ENCODE measurements at regions not wholly inside any gene's neighbourhood (a gene's known extent, or its start where the extent isn't known, plus 50 kb on each side); places are given as distances from the start of the nearest gene placed in this dataset.
"Not testable (repeated sequence)": the region's sequence is repeated elsewhere in the genome, so short reads cannot be mapped to it uniquely, and the experiment has no call there.

DNA sequence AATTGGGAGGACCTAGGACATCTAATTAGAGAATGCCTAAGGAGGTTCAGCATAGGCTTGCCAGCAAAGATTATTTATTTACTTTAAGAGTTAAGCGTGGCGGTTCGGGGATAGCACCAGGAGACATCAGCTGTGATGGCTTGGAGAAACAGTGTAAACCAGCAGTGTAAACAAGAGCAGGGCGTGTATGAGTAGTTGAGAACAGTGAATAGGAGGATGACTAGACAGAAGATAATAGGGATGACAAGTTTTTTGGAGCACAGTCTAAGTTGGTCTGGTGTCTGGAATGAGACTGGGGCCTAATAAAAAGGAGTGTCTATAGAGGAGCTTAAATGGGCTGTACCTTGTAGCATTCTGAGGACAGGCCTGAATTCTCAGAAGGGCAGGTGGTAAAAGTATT is 338.4 kb upstream of the HTR1E start:
- not testable (repeated sequence) for H3K27ac Mint-ChIP-seq

DNA sequence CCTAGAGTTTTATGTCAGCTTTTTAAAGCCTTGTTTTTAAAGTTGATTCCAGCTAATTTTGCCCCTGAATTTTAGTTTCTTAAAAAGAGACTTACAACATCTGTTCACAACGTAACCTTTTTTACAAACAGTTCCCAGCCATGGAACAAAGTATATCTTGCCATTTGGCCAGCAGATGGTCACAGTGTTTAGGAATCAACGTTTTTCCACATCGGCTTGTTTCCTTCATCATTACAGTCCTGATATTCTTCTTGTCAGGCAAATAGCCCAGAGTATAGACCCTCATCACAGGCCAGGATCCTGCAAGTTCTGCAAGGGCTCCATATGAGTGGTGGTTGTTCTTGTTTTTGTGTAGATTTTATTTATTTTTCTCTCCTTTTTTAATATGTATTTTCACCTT is 341.7 kb upstream of the HTR1E start:
- Mint-ChIP-seq H3K9me3 (peaks cover 6% of the 10 kb centered on the region), H3K4me1 (no peaks in the 10 kb centered on the region), H3K27ac (no peak overlapping the region), H3K36me3 (no peaks in the 10 kb centered on the region), H3K4me3 (no peak overlapping the region), H3K27me3 (no peaks in the 10 kb centered on the region)

More for the DNA sequence above, 338.4 kb upstream of the HTR1E start:
- H3K9me3 Mint-ChIP-seq, H3K27me3 Mint-ChIP-seq, H3K36me3 Mint-ChIP-seq, H3K4me1 Mint-ChIP-seq, H3K4me3 Mint-ChIP-seq: not testable (repeated sequence)

DNA sequence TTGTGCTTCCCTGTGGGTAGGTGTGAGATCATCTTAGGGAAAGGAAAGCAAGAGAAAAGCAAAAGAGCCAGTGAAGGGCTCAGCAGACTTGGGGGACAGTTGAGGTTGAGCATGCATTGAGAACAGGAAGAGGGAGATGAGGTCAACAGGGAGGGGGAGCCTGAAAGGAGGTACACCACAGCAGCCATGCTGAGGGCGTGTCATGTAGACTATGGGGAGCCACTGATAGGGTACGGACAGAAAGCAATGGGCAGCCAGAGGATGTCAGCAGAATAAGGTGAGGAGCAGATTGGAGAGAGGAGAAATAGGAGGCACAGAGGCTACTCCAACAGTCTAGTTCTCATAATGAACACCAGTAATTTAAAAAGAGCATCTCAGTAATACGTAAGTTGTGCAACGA is 351.1 kb upstream of the HTR1E start:
- no peaks in the 10 kb centered on the region for H3K4me1 Mint-ChIP-seq
- H3K27ac Mint-ChIP-seq: no peak overlapping the region
- H3K9me3 Mint-ChIP-seq: peaks cover 8% of the 10 kb centered on the region
- no peaks in the 10 kb centered on the region for H3K36me3 Mint-ChIP-seq
- no peak overlapping the region for H3K4me3 Mint-ChIP-seq
- H3K27me3 Mint-ChIP-seq: no peaks in the 10 kb centered on the region

DNA sequence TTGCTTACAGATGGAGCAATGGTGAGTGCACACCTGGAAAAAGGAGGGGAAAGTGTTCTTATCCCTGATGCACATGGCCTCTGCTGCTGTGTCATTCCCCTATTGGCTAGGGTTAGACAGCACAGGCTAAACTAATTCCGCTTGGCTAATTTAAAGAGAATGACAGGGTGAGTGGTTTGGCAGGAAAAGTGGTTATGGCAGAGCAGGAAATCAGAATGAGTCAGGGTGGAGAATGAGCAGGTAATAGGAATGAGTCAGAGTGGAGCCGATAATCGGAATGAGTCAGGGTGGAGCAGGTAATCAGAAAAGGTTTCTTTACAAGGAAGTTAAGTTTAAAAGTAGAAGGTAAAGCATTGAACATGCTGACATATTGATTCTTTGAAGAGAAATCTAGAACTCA is 355.5 kb upstream of the HTR1E start:
- no peaks in the 10 kb centered on the region for H3K27me3 Mint-ChIP-seq
- H3K9me3 Mint-ChIP-seq: peaks cover 29% of the 10 kb centered on the region
- H3K4me1 Mint-ChIP-seq: no peaks in the 10 kb centered on the region
- H3K36me3 Mint-ChIP-seq: no peaks in the 10 kb centered on the region
- no peak overlapping the region for H3K4me3 Mint-ChIP-seq
- H3K27ac Mint-ChIP-seq: no peak overlapping the region

DNA sequence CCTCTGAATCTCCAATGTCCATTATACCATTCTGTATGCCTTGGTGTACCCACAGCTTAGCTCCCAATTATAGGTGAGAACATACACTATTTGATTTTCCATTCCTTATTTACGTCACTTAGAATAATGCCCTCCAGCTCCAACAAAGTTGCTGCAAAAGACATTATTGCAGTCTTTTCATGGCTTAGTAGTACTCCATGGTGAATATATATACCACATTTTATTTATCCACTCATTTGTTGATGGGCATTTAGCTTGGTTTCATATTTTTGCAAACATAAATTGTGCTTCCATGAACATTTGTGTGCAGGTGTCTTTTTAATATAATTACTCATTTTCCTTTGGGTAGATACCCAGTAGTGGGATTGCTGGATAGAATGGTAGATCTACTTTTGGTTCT is 374.1 kb upstream of the HTR1E start:
- no peak overlapping the region for H3K4me3 Mint-ChIP-seq
- no peak overlapping the region for H3K27ac Mint-ChIP-seq
- no peaks in the 10 kb centered on the region for H3K27me3 Mint-ChIP-seq
- H3K36me3 Mint-ChIP-seq: no peaks in the 10 kb centered on the region
- H3K9me3 Mint-ChIP-seq: peaks cover 14% of the 10 kb centered on the region
- no peaks in the 10 kb centered on the region for H3K4me1 Mint-ChIP-seq

DNA sequence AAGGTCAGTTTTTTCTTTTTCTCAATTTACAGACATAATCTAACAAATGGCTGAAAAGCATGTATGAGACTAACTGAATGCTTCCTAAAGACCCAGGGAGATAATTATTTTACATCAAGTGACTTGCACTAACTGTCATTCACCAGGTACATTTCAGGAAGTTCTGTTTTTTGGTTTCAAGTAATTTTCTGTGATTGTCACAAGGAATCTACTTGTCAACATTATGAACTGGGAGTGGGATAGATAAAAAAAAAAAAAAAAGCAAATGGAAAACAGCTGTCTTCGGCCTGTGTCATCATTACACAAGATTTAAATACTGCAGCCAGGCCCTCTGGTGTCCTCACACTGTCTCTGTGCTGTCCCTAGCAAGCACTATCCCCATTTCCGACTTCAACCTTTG is 379.0 kb upstream of the HTR1E start:
- Mint-ChIP-seq H3K27ac (no peak overlapping the region), H3K27me3 (no peaks in the 10 kb centered on the region), H3K36me3 (no peaks in the 10 kb centered on the region), H3K4me1 (no peaks in the 10 kb centered on the region), H3K9me3 (peaks cover under 1% of the 10 kb centered on the region), H3K4me3 (no peak overlapping the region)

DNA sequence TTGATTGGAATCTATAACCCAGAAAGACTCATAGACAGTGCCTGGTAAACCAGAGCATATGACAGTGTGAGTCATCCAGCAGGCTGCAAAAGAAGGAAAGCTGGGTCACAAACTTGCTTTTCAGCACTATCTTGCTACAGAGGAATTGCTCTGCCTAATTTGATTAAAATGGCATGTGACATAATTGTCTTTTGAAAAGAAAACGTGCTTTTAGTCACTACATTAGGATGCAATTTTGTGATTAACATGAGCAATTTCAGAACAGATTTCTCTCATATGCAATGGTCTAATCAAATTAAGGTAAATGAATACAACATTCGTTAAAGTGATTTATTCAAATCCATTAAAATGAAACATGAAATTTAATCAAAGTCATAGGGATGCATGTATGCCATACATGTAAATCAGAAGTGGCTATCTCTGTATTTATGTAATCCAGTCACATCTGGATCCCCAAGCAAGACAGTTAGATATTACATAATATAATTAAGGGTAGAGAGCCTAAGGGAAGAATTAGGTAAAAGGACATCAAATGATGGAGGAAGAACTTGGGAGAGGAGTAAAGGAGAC is 400.0 kb upstream of the HTR1E start:
- no peak overlapping the region for H3K27ac Mint-ChIP-seq
- peaks cover 11% of the 10 kb centered on the region for H3K9me3 Mint-ChIP-seq
- H3K4me3 Mint-ChIP-seq: no peak overlapping the region
- H3K27me3 Mint-ChIP-seq: no peaks in the 10 kb centered on the region
- H3K36me3 Mint-ChIP-seq: no peaks in the 10 kb centered on the region
- H3K4me1 Mint-ChIP-seq: no peaks in the 10 kb centered on the region

DNA sequence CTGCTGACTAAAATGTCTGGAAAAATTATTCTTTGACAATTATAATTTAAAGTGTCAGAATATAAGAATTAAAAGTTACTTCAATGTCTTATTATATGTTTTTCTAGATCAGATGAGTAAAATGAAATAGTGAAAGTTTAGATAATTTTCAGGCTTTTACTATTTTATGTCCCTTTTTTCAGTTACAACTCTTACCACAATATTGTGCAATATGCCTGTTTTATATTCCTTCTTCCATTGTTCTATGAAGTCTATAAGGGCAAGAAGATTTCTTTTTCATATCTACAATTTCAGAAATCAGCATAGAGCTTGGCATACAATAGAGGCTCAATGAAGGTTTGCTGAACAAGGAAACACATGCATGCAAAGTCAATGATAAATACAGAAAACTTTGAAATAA is 401.2 kb upstream of the HTR1E start:
- Mint-ChIP-seq H3K9me3 (peaks cover 10% of the 10 kb centered on the region), H3K4me1 (no peaks in the 10 kb centered on the region), H3K27ac (no peak overlapping the region), H3K36me3 (no peaks in the 10 kb centered on the region), H3K4me3 (no peak overlapping the region), H3K27me3 (no peaks in the 10 kb centered on the region)

DNA sequence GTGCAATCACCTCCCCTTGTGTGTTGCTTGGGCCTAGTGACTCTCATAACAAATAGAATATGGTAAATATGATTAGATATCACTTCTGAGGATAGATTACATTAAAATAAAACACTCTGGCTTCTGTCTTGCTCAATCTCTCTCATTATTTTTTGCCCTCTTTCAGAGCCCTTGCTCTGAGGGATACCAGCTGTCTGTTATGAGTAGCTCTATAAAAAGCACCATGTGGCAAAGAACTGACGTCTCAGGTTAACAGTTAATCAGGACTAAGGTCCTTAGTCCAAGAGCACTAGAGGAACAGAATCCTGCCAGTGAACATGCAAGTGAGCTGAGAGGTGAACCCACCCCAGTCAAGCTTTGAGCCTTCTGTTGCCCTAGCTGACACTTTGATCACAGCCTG is 402.2 kb upstream of the HTR1E start:
- Mint-ChIP-seq H3K4me1 (no peaks in the 10 kb centered on the region), H3K4me3 (no peak overlapping the region), H3K9me3 (peaks cover 10% of the 10 kb centered on the region), H3K36me3 (no peaks in the 10 kb centered on the region), H3K27ac (no peak overlapping the region), H3K27me3 (no peaks in the 10 kb centered on the region)

DNA sequence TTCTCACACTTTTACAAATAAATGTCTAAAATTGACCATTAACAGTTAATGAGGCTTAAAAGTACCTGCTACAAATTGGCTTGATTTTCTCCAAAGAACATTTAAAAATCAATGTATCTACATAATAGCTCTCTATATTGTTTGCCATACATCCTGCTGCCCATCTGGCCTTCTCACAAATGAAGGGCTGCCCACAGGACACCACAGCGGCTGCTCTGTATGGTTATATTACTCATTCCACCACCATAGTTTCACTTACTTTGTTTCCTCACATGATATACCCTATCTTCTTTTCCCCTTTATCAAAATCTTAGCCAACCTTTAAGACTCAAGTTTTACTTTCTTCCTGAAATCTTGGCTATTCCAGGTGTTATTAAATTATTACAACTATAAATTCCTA is 407.7 kb upstream of the HTR1E start:
- H3K9me3 Mint-ChIP-seq: peaks cover 11% of the 10 kb centered on the region
- H3K36me3 Mint-ChIP-seq: no peaks in the 10 kb centered on the region
- no peaks in the 10 kb centered on the region for H3K4me1 Mint-ChIP-seq
- H3K4me3 Mint-ChIP-seq: no peak overlapping the region
- H3K27me3 Mint-ChIP-seq: no peaks in the 10 kb centered on the region
- H3K27ac Mint-ChIP-seq: no peak overlapping the region

DNA sequence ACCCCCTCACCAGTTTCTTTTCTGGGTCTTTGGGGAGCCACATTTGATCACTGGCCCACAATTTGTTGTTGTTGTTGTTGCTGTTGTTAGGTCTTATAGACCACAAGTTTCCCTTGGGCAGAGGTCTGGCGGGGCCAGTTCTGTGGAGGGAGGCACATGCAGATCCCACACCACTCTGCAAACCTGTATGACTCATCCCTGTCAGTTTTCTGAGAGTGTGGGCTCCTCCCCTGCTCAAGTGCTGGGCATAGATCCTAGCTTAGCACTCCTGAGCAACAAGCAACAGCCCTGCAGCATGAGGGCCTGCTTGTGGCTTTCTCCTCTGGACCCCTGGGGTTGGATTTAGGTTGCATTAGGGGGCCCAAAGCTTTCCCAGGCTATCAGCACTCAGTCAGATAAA is 411.1 kb upstream of the HTR1E start:
- Mint-ChIP-seq H3K4me1 (no peaks in the 10 kb centered on the region), H3K27me3 (no peaks in the 10 kb centered on the region), H3K36me3 (no peaks in the 10 kb centered on the region)

DNA sequence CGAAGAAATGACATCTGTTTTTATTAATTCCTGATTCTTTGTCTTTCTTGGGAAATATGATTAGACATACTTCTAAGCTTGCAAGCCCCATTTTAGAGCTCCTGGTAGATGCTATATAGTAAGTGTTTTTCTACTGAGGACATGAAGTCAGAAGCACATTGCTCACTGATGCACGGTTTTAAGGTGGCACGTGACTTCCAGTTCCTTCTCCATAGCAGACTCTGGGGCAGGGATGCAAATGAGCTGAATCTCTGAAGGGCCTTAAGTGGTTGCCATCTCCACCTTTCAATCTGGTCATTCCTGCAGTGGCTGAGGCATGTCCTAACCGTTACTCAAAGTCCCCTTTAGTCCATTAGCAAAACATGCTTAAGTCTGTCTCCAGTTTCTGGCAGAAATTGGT is 421.2 kb upstream of the HTR1E start:
- Mint-ChIP-seq H3K9me3 (peaks cover 12% of the 10 kb centered on the region), H3K4me1 (no peaks in the 10 kb centered on the region), H3K27me3 (no peaks in the 10 kb centered on the region), H3K4me3 (no peak overlapping the region), H3K36me3 (no peaks in the 10 kb centered on the region), H3K27ac (no peak overlapping the region)

More for the DNA sequence above, 411.1 kb upstream of the HTR1E start:
- no peak overlapping the region for H3K27ac Mint-ChIP-seq
- H3K9me3 Mint-ChIP-seq: peaks cover 10% of the 10 kb centered on the region
- H3K4me3 Mint-ChIP-seq: no peak overlapping the region

DNA sequence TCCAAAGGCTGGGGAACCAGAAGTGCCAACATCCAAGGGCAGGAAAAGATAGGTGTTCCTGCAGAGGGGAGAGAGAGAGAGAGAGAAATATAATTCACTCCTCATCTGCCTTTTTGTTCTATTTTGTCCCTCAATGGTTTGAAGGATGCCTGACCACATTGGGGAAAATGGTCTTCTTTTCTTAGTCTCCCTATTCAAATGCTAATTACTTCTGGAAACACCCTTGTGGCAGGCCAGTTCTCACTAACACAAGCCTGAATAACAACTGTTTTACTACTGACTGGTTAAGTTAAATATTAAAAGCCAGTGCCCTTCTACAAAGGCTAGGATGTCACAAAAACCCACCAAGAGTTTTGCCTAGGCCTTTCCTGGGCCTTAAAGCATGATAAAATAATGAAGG is 425.4 kb upstream of the HTR1E start:
- Mint-ChIP-seq H3K4me1 (no peaks in the 10 kb centered on the region), H3K27ac (no peak overlapping the region), H3K4me3 (no peak overlapping the region)

DNA sequence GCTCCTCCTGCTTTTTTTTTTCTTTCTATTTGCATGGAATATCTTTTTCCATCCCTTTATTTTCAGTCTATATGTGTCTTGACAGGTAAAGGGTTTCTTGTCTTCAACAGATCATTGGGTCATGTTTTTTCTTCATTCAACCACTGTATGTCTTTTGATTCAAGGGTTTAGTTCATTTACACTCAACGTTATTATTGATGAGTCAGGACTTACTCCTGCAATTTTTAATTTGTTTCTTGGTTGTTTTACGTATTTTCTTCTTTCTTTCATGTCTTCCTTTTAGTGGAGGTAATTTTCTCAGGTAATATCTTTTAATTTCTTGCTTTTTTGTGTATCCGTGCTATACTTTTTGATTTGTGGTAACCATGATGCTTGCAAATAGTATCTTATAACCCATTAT is 429.1 kb upstream of the HTR1E start:
- Mint-ChIP-seq H3K27ac (no peak overlapping the region), H3K9me3 (peaks cover 12% of the 10 kb centered on the region), H3K36me3 (peaks cover 1% of the 10 kb centered on the region), H3K27me3 (no peaks in the 10 kb centered on the region), H3K4me3 (no peak overlapping the region), H3K4me1 (no peaks in the 10 kb centered on the region)

More for the DNA sequence above, 425.4 kb upstream of the HTR1E start:
- H3K36me3 Mint-ChIP-seq: peaks cover 1% of the 10 kb centered on the region
- H3K9me3 Mint-ChIP-seq: peaks cover 12% of the 10 kb centered on the region
- no peaks in the 10 kb centered on the region for H3K27me3 Mint-ChIP-seq

DNA sequence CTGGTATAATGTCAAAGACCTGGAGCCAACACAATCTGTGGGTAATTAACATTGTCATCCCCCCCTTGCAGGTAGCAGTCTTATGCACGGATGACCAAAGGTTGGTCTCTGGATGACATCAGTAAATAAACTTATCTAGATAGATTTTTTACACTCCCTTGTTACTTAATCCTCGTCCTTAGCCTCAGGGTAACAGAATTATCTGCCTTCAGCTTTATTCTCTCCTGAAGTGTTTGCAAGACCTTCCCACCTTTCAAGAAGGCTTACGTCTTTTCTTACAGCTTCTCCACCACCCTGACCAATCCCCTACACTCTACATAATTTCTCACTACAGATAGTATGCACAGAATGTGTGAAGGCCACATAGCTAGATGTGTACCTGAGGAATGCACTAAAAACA is 434.8 kb upstream of the HTR1E start:
- no peaks in the 10 kb centered on the region for H3K27me3 Mint-ChIP-seq
- H3K27ac Mint-ChIP-seq: no peak overlapping the region
- H3K4me1 Mint-ChIP-seq: no peaks in the 10 kb centered on the region
- peaks cover 13% of the 10 kb centered on the region for H3K9me3 Mint-ChIP-seq
- peaks cover 1% of the 10 kb centered on the region for H3K36me3 Mint-ChIP-seq
- H3K4me3 Mint-ChIP-seq: no peak overlapping the region

DNA sequence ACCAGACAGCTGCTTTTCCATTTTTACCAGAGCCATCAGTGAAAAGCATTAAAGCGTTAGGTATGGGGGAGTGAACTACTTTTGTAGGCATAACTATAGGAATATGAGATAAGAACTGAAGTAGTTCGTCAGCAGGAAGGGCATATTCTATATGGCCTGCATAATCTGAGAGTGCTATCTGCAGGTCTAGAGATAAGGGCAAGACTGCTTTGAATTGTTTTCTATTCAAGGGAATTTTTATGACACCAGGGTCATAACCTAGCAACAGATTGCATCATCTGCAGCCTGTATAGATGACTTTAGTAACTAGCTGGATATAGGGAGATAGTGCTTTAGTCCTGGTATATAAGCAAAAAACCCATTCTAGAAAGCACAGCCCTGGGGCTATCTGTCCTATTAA is 437.3 kb upstream of the HTR1E start:
- Mint-ChIP-seq H3K4me1 (no peaks in the 10 kb centered on the region), H3K36me3 (peaks cover 1% of the 10 kb centered on the region), H3K4me3 (no peak overlapping the region), H3K9me3 (peaks cover 20% of the 10 kb centered on the region), H3K27ac (no peak overlapping the region), H3K27me3 (no peaks in the 10 kb centered on the region)

DNA sequence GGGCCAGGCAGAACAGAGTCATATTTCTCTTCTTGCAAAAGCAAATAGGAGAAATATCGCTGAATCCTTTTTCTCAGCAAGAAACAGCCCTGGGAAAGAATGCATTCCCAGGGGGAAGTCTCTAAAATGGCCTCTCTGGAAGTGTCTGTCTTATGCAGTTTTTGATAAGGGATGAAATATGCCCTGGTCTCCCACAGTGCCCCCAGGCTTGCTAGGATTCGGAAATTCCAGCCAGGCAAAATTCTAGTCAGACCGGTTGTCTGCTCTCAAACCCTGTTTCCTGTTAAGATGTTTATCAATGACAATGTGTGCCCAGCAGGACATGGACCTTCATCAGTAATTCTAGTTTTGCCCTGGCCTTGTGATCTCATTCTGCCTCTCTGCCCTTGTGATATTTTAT is 448.3 kb upstream of the HTR1E start:
- H3K27ac Mint-ChIP-seq, H3K36me3 Mint-ChIP-seq, H3K4me1 Mint-ChIP-seq, H3K27me3 Mint-ChIP-seq, H3K9me3 Mint-ChIP-seq, H3K4me3 Mint-ChIP-seq: not testable (repeated sequence)

All from activated naive CD4-positive, alpha-beta T cell treated with anti-CD3 and anti-CD28 coated beads, Interleukin-2, amount 50 U/mL, for 24 hours (primary cell).